Stromal cell of bone marrow (primary cell): ENCODE measurements at regions not wholly inside any gene's neighbourhood (a gene's known extent, or its start where the extent isn't known, plus 50 kb on each side); places are given as distances from the start of the nearest gene placed in this dataset.

Source experiments
- DNase-seq: peaks from one replicate; pipeline ENCODE4 v3.0.0-alpha.2; 2012; ENCODE audit warnings: low read depth

- no peak for DNase-seq
Measured at GRCh38 chr22:22076361-22076760, 93.8 kb upstream of the TOP3B start.

GRCh38 chr22:22075382-22076163 is 93.0 kb upstream of the TOP3B start:
- DNase-seq = no peak

- no peak for DNase-seq
Measured at GRCh38 chr22:22074634-22075381, 92.2 kb upstream of the TOP3B start.

GRCh38 chr22:22073769-22074561 is 91.4 kb upstream of the TOP3B start:
- no peak for DNase-seq

- no peak for DNase-seq
Measured at GRCh38 chr22:22072169-22072836, 89.7 kb upstream of the TOP3B start.

GRCh38 chr22:22071455-22071854 is 88.9 kb upstream of the TOP3B start:
- no peak for DNase-seq

- no peak for DNase-seq
Measured at GRCh38 chr22:22070371-22070824, 87.8 kb upstream of the TOP3B start.

- no peak for DNase-seq
Measured at GRCh38 chr22:22069450-22070370, 87.1 kb upstream of the TOP3B start.

- no peak for DNase-seq
Measured at GRCh38 chr22:22068657-22069056, 86.1 kb upstream of the TOP3B start.

- DNase-seq = no peak
Measured at GRCh38 chr22:22068025-22068424, 85.4 kb upstream of the TOP3B start.

- no peak for DNase-seq
Measured at GRCh38 chr22:22067192-22067591, 84.6 kb upstream of the TOP3B start.

- no peak for DNase-seq
Measured at GRCh38 chr22:22064580-22064979, 82.0 kb upstream of the TOP3B start.

- no peak for DNase-seq
Measured at GRCh38 chr22:22062306-22062793, 79.8 kb upstream of the TOP3B start.

- DNase-seq = peak; percentile 84
Measured at GRCh38 chr22:22061085-22062077, 78.8 kb upstream of the TOP3B start.

GRCh38 chr22:22060200-22061084 is 77.9 kb upstream of the TOP3B start:
- no peak for DNase-seq

- DNase-seq = no peak
Measured at GRCh38 chr22:22059291-22060002, 76.9 kb upstream of the TOP3B start.

GRCh38 chr22:22058633-22059290 is 76.2 kb upstream of the TOP3B start:
- DNase-seq = no peak
